ENCODE measurements at regions not wholly inside any gene's neighbourhood (a gene's known extent, or its start where the extent isn't known, plus 50 kb on each side); places are given as distances from the start of the nearest gene placed in this dataset.
A peak's percentile ranks its signal among the peaks of the same experiment; 100 is the strongest.

DNA sequence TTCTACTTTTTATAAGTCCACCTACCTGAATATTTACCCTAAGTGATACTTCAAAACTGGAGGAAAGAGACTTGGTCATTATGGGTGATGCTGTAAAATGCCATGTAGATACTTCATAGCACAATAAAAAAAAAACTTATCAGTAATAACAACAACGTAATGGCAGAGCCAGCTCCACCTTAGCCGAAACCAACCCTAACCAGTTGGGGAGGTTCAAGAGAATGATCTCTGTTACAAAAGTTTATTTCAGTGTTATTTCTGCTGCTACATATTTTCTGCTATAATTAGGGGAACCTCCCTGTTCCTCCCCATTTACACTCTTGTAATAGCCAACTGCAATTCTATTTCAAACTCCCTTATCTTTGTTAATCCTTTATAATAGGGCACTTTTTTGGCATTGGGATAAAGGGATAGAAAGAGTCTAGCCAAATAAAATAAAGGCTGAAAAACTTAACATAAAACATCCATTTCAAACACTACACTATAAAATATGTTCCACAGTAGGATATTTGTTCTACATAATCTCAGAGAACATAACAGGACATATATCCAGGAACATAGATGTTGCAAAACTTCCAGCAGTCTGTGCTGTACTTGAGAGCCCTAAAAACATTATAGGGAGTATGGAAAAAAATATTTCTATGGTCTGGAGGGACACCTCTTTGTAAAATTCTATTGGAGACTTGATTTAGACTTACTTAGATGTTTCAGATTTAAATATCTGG lies 138.7 kb upstream of the POF1B start:
- H3K27ac ChIP-seq, result no peak overlapping the region
- H3K4me1 ChIP-seq, result no peaks in the 10 kb centered on the region
- no peak overlapping the region for H3K4me3 ChIP-seq
- intact Hi-C loops (cut with DNase I), result no loop called here
- no peak overlapping the region for H3K9ac ChIP-seq (ENCODE audit: low read depth in 2 of 2, low read length in 2 of 2)
- peak; percentile 19 for DNase-seq
- H3K27me3 ChIP-seq, result no peaks in the 10 kb centered on the region
- no peak for TF ChIP-seq CTCF (IDR thresholded peaks at IDR 0.05)
- no peaks in the 10 kb centered on the region for H3K9me3 ChIP-seq
- H3K36me3 ChIP-seq, result no peaks in the 10 kb centered on the region

- Histone ChIP-seq H3K36me3 (no peaks in the 10 kb centered on the region), H3K9ac (ENCODE audit: low read depth in 2 of 2, low read length in 2 of 2) (no peak overlapping the region), H3K4me1 (no peaks in the 10 kb centered on the region), H3K27ac (no peak overlapping the region), H3K4me3 (no peak overlapping the region), H3K9me3 (no peaks in the 10 kb centered on the region), H3K27me3 (no peaks in the 10 kb centered on the region)
- DNase-seq, result no peak
- TF ChIP-seq CTCF (IDR thresholded peaks at IDR 0.05), result no peak
- intact Hi-C loops (cut with DNase I), result no loop called here
These were observed 136.7 kb upstream of the POF1B start for GRCh38 chrX:85516131-85516530.

- no peaks in the 10 kb centered on the region for H3K36me3 ChIP-seq
These were observed 127.4 kb upstream of the POF1B start for GRCh38 chrX:85506871-85507270.

DNA sequence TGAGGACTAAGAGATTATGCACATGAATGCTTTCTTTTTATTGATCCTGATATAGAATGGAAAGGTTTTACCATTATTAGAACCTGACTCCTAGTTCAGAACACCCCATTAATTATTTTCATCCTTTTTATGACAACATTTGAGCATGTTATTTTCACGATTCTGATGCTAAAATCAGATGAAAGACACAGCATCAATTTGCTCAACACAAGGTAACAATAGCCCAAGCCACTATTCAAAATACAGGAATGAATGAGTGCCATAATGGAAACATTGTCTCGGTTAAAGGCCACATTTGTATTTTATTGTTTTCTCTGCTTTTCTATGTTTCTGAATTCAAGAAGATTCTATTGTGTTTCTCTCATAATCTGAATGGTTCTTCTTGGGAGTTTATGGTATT lies 126.3 kb upstream of the POF1B start:
- Histone ChIP-seq H3K27ac (no peak overlapping the region), H3K9ac (ENCODE audit: low read depth in 2 of 2, low read length in 2 of 2) (no peak overlapping the region), H3K36me3 (no peaks in the 10 kb centered on the region), H3K9me3 (no peaks in the 10 kb centered on the region), H3K4me3 (no peak overlapping the region), H3K27me3 (peaks cover 2% of the 10 kb centered on the region), H3K4me1 (no peaks in the 10 kb centered on the region)
- TF ChIP-seq CTCF (IDR thresholded peaks at IDR 0.05), result no peak
- intact Hi-C loops (cut with DNase I), result no loop called here
- no peak for DNase-seq

More at GRCh38 chrX:85506871-85507270, 127.4 kb upstream of the POF1B start:
- no peak for DNase-seq
- no peak overlapping the region for H3K4me3 ChIP-seq
- no peak for TF ChIP-seq CTCF (IDR thresholded peaks at IDR 0.05)
- peaks cover 2% of the 10 kb centered on the region for H3K27me3 ChIP-seq
- intact Hi-C loops (cut with DNase I), result no loop called here
- no peak overlapping the region for H3K9ac ChIP-seq (ENCODE audit: low read depth in 2 of 2, low read length in 2 of 2)
- no peaks in the 10 kb centered on the region for H3K4me1 ChIP-seq
- H3K9me3 ChIP-seq, result no peaks in the 10 kb centered on the region
- H3K27ac ChIP-seq, result no peak overlapping the region

- no peak overlapping the region for H3K4me3 ChIP-seq
- no peaks in the 10 kb centered on the region for H3K36me3 ChIP-seq
- H3K27me3 ChIP-seq, result peaks cover 2% of the 10 kb centered on the region
- H3K9ac ChIP-seq (ENCODE audit: low read depth in 2 of 2, low read length in 2 of 2), result no peak overlapping the region
- no peak overlapping the region for H3K27ac ChIP-seq
- intact Hi-C loops (cut with DNase I), result no loop called here
- H3K4me1 ChIP-seq, result no peaks in the 10 kb centered on the region
- no peaks in the 10 kb centered on the region for H3K9me3 ChIP-seq
- TF ChIP-seq CTCF (IDR thresholded peaks at IDR 0.05), result no peak
- no peak for DNase-seq
These were observed 124.9 kb upstream of the POF1B start for GRCh38 chrX:85504381-85504780.
